ENCODE measurements at regions not wholly inside any gene's neighbourhood (a gene's known extent, or its start where the extent isn't known, plus 50 kb on each side); places are given as distances from the start of the nearest gene placed in this dataset.

- Histone ChIP-seq H3K4me1 (ENCODE audit: insufficient read depth, low read length) (no peaks in the 10 kb centered on the region), H4K20me1 (ENCODE audit: insufficient read depth, low read length) (no peaks in the 10 kb centered on the region), H2AFZ (ENCODE audit: low read length) (no peak overlapping the region), H3K27me3 (ENCODE audit: control insufficient read depth in 1 of 2, insufficient read depth in 2 of 2, low read length in 2 of 2) (no peaks in the 10 kb centered on the region), H3K27ac (ENCODE audit: extremely low read length, insufficient read depth, low read length) (no peak overlapping the region), H3K36me3 (replicated peaks in 1 of 2; ENCODE audit: control insufficient read depth in 1 of 2, insufficient read depth in 2 of 2, low read length in 2 of 2) (no peaks in the 10 kb centered on the region), H3K4me3 (replicated peaks in 1 of 3; ENCODE audit: insufficient read depth in 1 of 3, low read depth in 2 of 3, low read length in 3 of 3) (no peak overlapping the region), H3K4me2 (ENCODE audit: low read depth, low read length) (no peak overlapping the region), H3K9ac (ENCODE audit: insufficient read depth, low read depth, low read length) (no peak overlapping the region), H3K79me2 (ENCODE audit: insufficient read depth, low read length) (no peaks in the 10 kb centered on the region), H3K9me3 (ENCODE audit: low read length) (peaks cover 74% of the 10 kb centered on the region)
- TF ChIP-seq ESRRA (CRISPR knock-in tag; IDR thresholded peaks at IDR 0.05; ENCODE audit: low read depth): no peak
- no peak for TF ChIP-seq DBP (CRISPR knock-in tag; IDR thresholded peaks at IDR 0.05; ENCODE audit: not compliant biosample characterization)
- TF ChIP-seq ZNF672 (CRISPR knock-in tag; IDR thresholded peaks at IDR 0.05): no peak
- TF ChIP-seq ZFAT (CRISPR knock-in tag; conservative IDR thresholded peaks at IDR 0.05): no peak
- TF ChIP-seq SOX5 (CRISPR knock-in tag; IDR thresholded peaks at IDR 0.05; ENCODE audit: borderline replicate concordance): no peak
- no peak for TF ChIP-seq ZNF569 (CRISPR knock-in tag; IDR thresholded peaks at IDR 0.05; ENCODE audit: borderline replicate concordance)
- BruUV-seq (replicated peaks): no TSS peak
- intact Hi-C loops (cut with micrococcal nuclease; ENCODE audit: unreplicated experiment): no loop called here
- no peak for FAIRE-seq
- in situ Hi-C loops (cut with HindIII; ENCODE audit: extremely low pct_ligation_motif_present, low pct_unique_long_range_greater_than_20kb): no loop called here
- 26% methylated on average over 1 of the region's 1 CpG for WGBS (ENCODE audit: low lambda C conversion rate)
- ATAC-seq: no peak
- ChIA-PET POLR2A (no interaction called here), CTCF (ENCODE audit: low intra/inter-chr PET ratio, low total read pairs) (no interaction called here)
- no peak for DNase-seq (ENCODE audit: low spot score)
These were observed 376.3 kb upstream of the PRMT6 start for GRCh38 chr1:106680216-106680615.

GRCh38 chr1:106680776-106681344 is 375.6 kb upstream of the PRMT6 start:
- peaks cover 76% of the 10 kb centered on the region for H3K9me3 ChIP-seq (ENCODE audit: low read length)
- no peak overlapping the region for H2AFZ ChIP-seq (ENCODE audit: low read length)
- no peaks in the 10 kb centered on the region for H3K4me1 ChIP-seq (ENCODE audit: insufficient read depth, low read length)
- WGBS (ENCODE audit: low lambda C conversion rate): 5% methylated on average over 4 of the region's 4 CpGs
- H3K9ac ChIP-seq (ENCODE audit: insufficient read depth, low read depth, low read length): no peak overlapping the region
- no peaks in the 10 kb centered on the region for H3K36me3 ChIP-seq (replicated peaks in 1 of 2; ENCODE audit: control insufficient read depth in 1 of 2, insufficient read depth in 2 of 2, low read length in 2 of 2)
- ChIA-PET CTCF (ENCODE audit: low intra/inter-chr PET ratio, low total read pairs) (no interaction called here), POLR2A (no interaction called here)
- no peaks in the 10 kb centered on the region for H3K27me3 ChIP-seq (ENCODE audit: control insufficient read depth in 1 of 2, insufficient read depth in 2 of 2, low read length in 2 of 2)
- no peaks in the 10 kb centered on the region for H3K79me2 ChIP-seq (ENCODE audit: insufficient read depth, low read length)
- FAIRE-seq (no peak), DNase-seq (ENCODE audit: low spot score) (no peak), ATAC-seq (no peak)
- no peak overlapping the region for H3K27ac ChIP-seq (ENCODE audit: extremely low read length, insufficient read depth, low read length)
- H4K20me1 ChIP-seq (ENCODE audit: insufficient read depth, low read length): no peaks in the 10 kb centered on the region
- no peak overlapping the region for H3K4me3 ChIP-seq (replicated peaks in 1 of 3; ENCODE audit: insufficient read depth in 1 of 3, low read depth in 2 of 3, low read length in 3 of 3)
- intact Hi-C loops (cut with micrococcal nuclease; ENCODE audit: unreplicated experiment): no loop called here
- no TSS peak for BruUV-seq (replicated peaks)
- in situ Hi-C loops (cut with HindIII; ENCODE audit: extremely low pct_ligation_motif_present, low pct_unique_long_range_greater_than_20kb): no loop called here
- H3K4me2 ChIP-seq (ENCODE audit: low read depth, low read length): no peak overlapping the region
- no peak for TF ChIP-seq THAP8 (CRISPR knock-in tag; IDR thresholded peaks at IDR 0.05; ENCODE audit: borderline replicate concordance)
- TF ChIP-seq DDIT3 (CRISPR knock-in tag; IDR thresholded peaks at IDR 0.05): no peak
- no peak for TF ChIP-seq SKI (IDR thresholded peaks at IDR 0.05; ENCODE audit: partially characterized antibody)
- no peak for TF ChIP-seq ZBED4 (CRISPR knock-in tag; IDR thresholded peaks at IDR 0.05; ENCODE audit: borderline replicate concordance)
- no peak for TF ChIP-seq CBX1 (IDR thresholded peaks at IDR 0.05; ENCODE audit: low read depth)
- no peak for TF ChIP-seq PLSCR1 (CRISPR knock-in tag; IDR thresholded peaks at IDR 0.05; ENCODE audit: borderline replicate concordance)
- no peak for TF ChIP-seq MED13 (CRISPR knock-in tag; IDR thresholded peaks at IDR 0.05)
